HL-60 (cell line): ENCODE measurements at regions not wholly inside any gene's neighbourhood (a gene's known extent, or its start where the extent isn't known, plus 50 kb on each side); places are given as distances from the start of the nearest gene placed in this dataset.

Experiments
- DNase-seq, 2 experiments: peaks; one replicate each; pipeline ENCODE4 v3.0.0-alpha.2; 2010 to 2020; ENCODE audit warnings: low read depth in 1 of 2, low spot score in 1 of 2
- H3K27ac ChIP-seq: fragments of 250-450 bp; sonication (Bioruptor Pico); replicated peaks from 2 replicates; pipeline ENCODE4 v1.5.1; 2020; ENCODE audit warnings: mild to moderate bottlenecking, moderate library complexity
- H3K27me3 ChIP-seq: fragments of 250-450 bp; sonication (Bioruptor Pico); 2 replicates; pipeline ENCODE4 v1.5.1; 2021; ENCODE audit warnings: mild to moderate bottlenecking, moderate library complexity; ENCODE audit not compliant: insufficient read depth, poor library complexity, severe bottlenecking
- H3K4me3 ChIP-seq: replicated peaks from 2 replicates; pipeline ENCODE4 v1.5.1; 2011; ENCODE audit warnings: mild to moderate bottlenecking, control low read depth, low read length; ENCODE audit not compliant: insufficient read depth
- CTCF ChIP-seq: IDR thresholded peaks from one replicate; pipeline ENCODE4 v1.5.1; 2011; ENCODE audit warnings: low read length, control low read depth, inconsistent platforms; ENCODE audit not compliant: insufficient read depth
- GABPA ChIP-seq: IDR thresholded peaks from 2 replicates; pipeline ENCODE4 v1.6.1; 2012; ENCODE audit warnings: low read depth
- POLR2AphosphoS5 ChIP-seq: IDR thresholded peaks from 2 replicates; pipeline ENCODE4 v1.6.1; 2012; ENCODE audit warnings: low read depth
- REST ChIP-seq: IDR thresholded peaks from 2 replicates; pipeline ENCODE4 v1.6.1; 2012; ENCODE audit warnings: low read depth; ENCODE audit not compliant: insufficient replicate concordance
- SPI1 ChIP-seq: IDR thresholded peaks from 2 replicates; pipeline ENCODE4 v1.6.1; 2012; ENCODE audit warnings: low read depth, mild to moderate bottlenecking, borderline replicate concordance

DNA sequence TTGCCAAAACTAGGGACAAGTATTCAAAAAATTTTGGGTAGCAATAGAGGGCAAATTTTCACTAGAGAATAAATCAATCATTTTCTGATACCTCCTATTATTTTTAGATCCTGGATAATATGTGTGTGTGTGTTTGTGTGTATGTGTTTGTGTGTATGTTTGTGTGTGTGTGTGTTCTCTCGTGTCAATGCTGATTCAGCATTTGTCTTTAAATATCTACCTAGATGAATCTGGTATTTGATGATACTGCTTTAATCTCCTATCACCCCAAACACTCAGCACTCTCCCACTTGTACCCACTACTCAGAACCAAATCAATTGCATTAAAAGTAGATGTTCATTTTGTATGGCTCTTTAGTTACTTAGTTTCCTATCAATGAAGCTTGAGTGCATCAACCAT lies 101.3 kb upstream of the NPFFR2 start:
- H3K27me3 ChIP-seq, result no peaks in the 10 kb centered on the region
- no peak overlapping the region for H3K27ac ChIP-seq
- TF ChIP-seq SPI1, result no peak
- TF ChIP-seq REST, result no peak
- TF ChIP-seq POLR2AphosphoS5, result no peak
- no peak for TF ChIP-seq CTCF
- no peak for TF ChIP-seq GABPA
- no peak overlapping the region for H3K4me3 ChIP-seq
- DNase-seq, result no peak

GRCh38 chr4:71932941-71933340 lies 98.9 kb upstream of the NPFFR2 start:
- no peak for DNase-seq
- no peak for TF ChIP-seq POLR2AphosphoS5
- no peak for TF ChIP-seq GABPA
- TF ChIP-seq SPI1, result no peak
- no peak for TF ChIP-seq REST
- no peak for TF ChIP-seq CTCF
- no peak overlapping the region for H3K4me3 ChIP-seq
- no peak overlapping the region for H3K27ac ChIP-seq
- no peaks in the 10 kb centered on the region for H3K27me3 ChIP-seq

DNA sequence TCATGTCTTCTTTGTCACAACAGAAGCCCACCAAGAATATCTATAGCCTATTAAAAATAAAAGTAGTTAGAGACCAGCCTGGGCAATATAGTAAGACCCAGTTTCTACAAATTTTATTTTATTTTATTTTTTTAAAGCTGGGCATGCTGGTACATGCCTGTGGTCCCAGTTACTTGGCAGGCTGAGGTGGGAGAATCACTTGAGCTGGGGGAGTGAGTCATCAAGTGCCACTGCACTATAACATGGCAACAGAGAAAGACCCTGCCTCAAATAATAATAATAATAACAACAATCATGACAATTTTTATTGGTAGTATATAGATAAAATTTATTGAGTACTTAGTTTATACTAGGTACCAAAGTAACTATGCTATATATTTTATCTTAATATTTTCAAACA lies 93.0 kb upstream of the NPFFR2 start:
- DNase-seq, result no peak
- TF ChIP-seq REST (no peak), POLR2AphosphoS5 (no peak), GABPA (no peak), CTCF (no peak), SPI1 (no peak)
- Histone ChIP-seq H3K27me3 (no peaks in the 10 kb centered on the region), H3K4me3 (no peak overlapping the region), H3K27ac (no peak overlapping the region)
